Erythroblast (primary cell): ENCODE measurements at regions not wholly inside any gene's neighbourhood (a gene's known extent, or its start where the extent isn't known, plus 50 kb on each side); places are given as distances from the start of the nearest gene placed in this dataset.
A peak's percentile ranks its signal among the peaks of the same experiment; 100 is the strongest.

Source experiments
- DNase-seq, 2 experiments: peaks; one replicate each; lab custom pipeline; 2025; lab: John Stamatoyannopoulos, UW
- GATA1 ChIP-seq: IDR thresholded peaks from 2 replicates; pipeline ENCODE4 v1.6.1; 2011; ENCODE audit warnings: low read depth, mild to moderate bottlenecking, control low read depth, low read length, moderate library complexity
- POLR2A ChIP-seq: IDR thresholded peaks from 2 replicates; pipeline ENCODE4 v1.6.1; 2011; ENCODE audit warnings: mild to moderate bottlenecking, low read length

GRCh38 chr3:170707899-170708298 is 122.0 kb upstream of the SLC7A14 start:
- DNase-seq: no peak
- TF ChIP-seq POLR2A (no peak), GATA1 (no peak)

- DNase-seq: no peak
Measured at GRCh38 chr3:170705131-170705530, 119.3 kb upstream of the SLC7A14 start.

GRCh38 chr3:170703121-170703588 is 117.3 kb upstream of the SLC7A14 start:
- peak; percentile 11 to 61 for DNase-seq
- TF ChIP-seq POLR2A (no peak), GATA1 (no peak)

More at GRCh38 chr3:170705131-170705530, 119.3 kb upstream of the SLC7A14 start:
- TF ChIP-seq GATA1 (no peak), POLR2A (no peak)

GRCh38 chr3:170701696-170702678 is 116.1 kb upstream of the SLC7A14 start:
- no peak for TF ChIP-seq GATA1
- TF ChIP-seq POLR2A: no peak
- no peak for DNase-seq

- TF ChIP-seq POLR2A (no peak), GATA1 (no peak)
- DNase-seq: no peak
Measured at GRCh38 chr3:170700054-170700404, 114.2 kb upstream of the SLC7A14 start.

GRCh38 chr3:170699158-170700053 is 113.5 kb upstream of the SLC7A14 start:
- TF ChIP-seq POLR2A (no peak), GATA1 (no peak)

GRCh38 chr3:170697908-170698307 is 112.0 kb upstream of the SLC7A14 start:
- DNase-seq: no peak
- TF ChIP-seq GATA1 (no peak), POLR2A (no peak)

More at GRCh38 chr3:170699158-170700053, 113.5 kb upstream of the SLC7A14 start:
- DNase-seq: peak; percentile 50 to 52

GRCh38 chr3:170697131-170697530 is 111.3 kb upstream of the SLC7A14 start:
- no peak for DNase-seq
- TF ChIP-seq GATA1 (no peak), POLR2A (no peak)

GRCh38 chr3:170695486-170696064 is 109.7 kb upstream of the SLC7A14 start:
- DNase-seq: no peak
- no peak for TF ChIP-seq POLR2A

- DNase-seq: no peak
- no peak for TF ChIP-seq GATA1
- TF ChIP-seq POLR2A: no peak
Measured at GRCh38 chr3:170692720-170693119, 106.8 kb upstream of the SLC7A14 start.

GRCh38 chr3:170690661-170690981 is 104.7 kb upstream of the SLC7A14 start:
- DNase-seq: peak in 1 of 2 experiments; percentile 33
- no peak for TF ChIP-seq GATA1
- TF ChIP-seq POLR2A: no peak

GRCh38 chr3:170689893-170690660 is 104.2 kb upstream of the SLC7A14 start:
- DNase-seq: peak; percentile 76 to 79
- TF ChIP-seq POLR2A (no peak), GATA1 (no peak)
